K562 (cell line): ENCODE measurements at regions not wholly inside any gene's neighbourhood (a gene's known extent, or its start where the extent isn't known, plus 50 kb on each side); places are given as distances from the start of the nearest gene placed in this dataset.

Experiments used
- ATAC-seq: fragments of 200-7000 bp; cut with Tn5 transposase; 3 replicates; pipeline ENCODE4 v1.9.1; 2020; ENCODE audit warnings: moderate library complexity
- BruUV-seq: library from RNA; stranded (reverse); fragments of 400-500 nt; replicated peaks from 2 replicates; lab custom pipeline; 2021; lab: Mats Ljungman, UMichigan
- CTCF ChIA-PET: fragments of 300-600 bp; formaldehyde crosslinking; extraction: SDS; loops from one replicate; lab custom pipeline; 2021; ENCODE audit warnings: low intra/inter-chr PET ratio; lab: Yijun Ruan, JAX
- POLR2A ChIA-PET: fragments of 300-600, 350-650 bp; sonication (Branson Sonifier 250); formaldehyde crosslinking; extraction: SDS; loops from one replicate; lab custom pipeline; 2021; ENCODE audit warnings: antibody characterized with exemption, inconsistent platforms; lab: Yijun Ruan, JAX
- DNase-seq, 4 experiments: peaks; one replicate each; pipeline versions ENCODE4 v3.0.0 to v3.0.0-alpha.2; 2011 to 2018; ENCODE audit warnings: low spot score in 3 of 4, mixed read lengths in 3 of 4; ENCODE audit errors: extremely low read depth in 1 of 4
- FAIRE-seq: peaks from 2 replicates; lab custom pipeline; 2011; peaks lifted over from hg19 to GRCh38; lab: Jason Lieb, UNC
- H2AFZ ChIP-seq: 2 replicates; pipeline ENCODE4 v1.6.0; 2011; ENCODE audit warnings: low read depth, low read length, control low read depth, inconsistent platforms
- H3K27ac ChIP-seq: fragments of 200-600 bp; 3 replicates; pipeline ENCODE4 v1.8.0; 2011; ENCODE audit warnings: low read depth, mild to moderate bottlenecking, control low read depth, inconsistent platforms, low read length, moderate library complexity, mixed read lengths; ENCODE audit errors: extremely low read depth
- H3K27me3 ChIP-seq, 2 experiments: fragments of 300-600 bp in 1 of 2; 2 replicates in 1 of 2; 3 replicates in 1 of 2; pipeline versions ENCODE4 v1.6.0 to v1.8.0; 2011; ENCODE audit warnings: inconsistent platforms in 2 of 2, low read length in 2 of 2, mild to moderate bottlenecking in 1 of 2, mixed read lengths in 1 of 2, moderate library complexity in 1 of 2; ENCODE audit not compliant: control insufficient read depth in 2 of 2, insufficient read depth in 2 of 2
- H3K36me3 ChIP-seq: fragments of 300-600 bp; 3 replicates; pipeline ENCODE4 v1.8.0; 2011; ENCODE audit warnings: mild to moderate bottlenecking, low read length, inconsistent platforms; ENCODE audit not compliant: control insufficient read depth, insufficient read depth
- H3K4me1 ChIP-seq, 2 experiments: fragments of 200-600 bp in 1 of 2; replicated peaks in 1 of 2; 2 replicates in 1 of 2; 3 replicates in 1 of 2; pipeline versions ENCODE4 v1.5.1 to v1.8.0; 2011; ENCODE audit warnings: inconsistent platforms in 2 of 2, low read length in 2 of 2, mild to moderate bottlenecking in 1 of 2, mixed read lengths in 1 of 2, moderate library complexity in 1 of 2; ENCODE audit not compliant: control insufficient read depth in 2 of 2, insufficient read depth in 2 of 2
- H3K4me2 ChIP-seq: 2 replicates; pipeline ENCODE4 v1.6.1; 2011; ENCODE audit warnings: low read length, control low read depth, inconsistent platforms, mixed read lengths; ENCODE audit not compliant: insufficient read depth
- H3K4me3 ChIP-seq: fragments of 200-600 bp; sonication (generic), shearing (Covaris generic); 2 replicates; pipeline ENCODE4 v1.5.1; 2016; ENCODE audit warnings: control low read depth, inconsistent platforms
- H3K79me2 ChIP-seq: fragments of 200-600 bp; 3 replicates; pipeline ENCODE4 v1.8.0; 2011; ENCODE audit warnings: low read length, inconsistent platforms; ENCODE audit not compliant: control insufficient read depth, insufficient read depth
- H3K9ac ChIP-seq, 2 experiments: 2 replicates each; pipeline versions ENCODE4 v1.6.0 to v1.6.1; 2011; ENCODE audit warnings: low read depth in 2 of 2, low read length in 2 of 2, control low read depth in 1 of 2, inconsistent platforms in 1 of 2, mild to moderate bottlenecking in 1 of 2, mixed read lengths in 1 of 2; ENCODE audit not compliant: insufficient read depth in 1 of 2
- H3K9me1 ChIP-seq: one replicate; pipeline ENCODE4 v1.6.0; 2011; ENCODE audit warnings: inconsistent platforms, mild to moderate bottlenecking, low read length, moderate library complexity; ENCODE audit not compliant: control insufficient read depth, insufficient read depth
- H3K9me3 ChIP-seq: replicated peaks from 2 replicates; pipeline ENCODE4 v1.5.1; 2011; ENCODE audit warnings: low read depth, low read length, inconsistent platforms; ENCODE audit not compliant: control insufficient read depth, insufficient read depth
- H4K20me1 ChIP-seq: replicated peaks from 2 replicates; pipeline ENCODE4 v1.6.1; 2011; ENCODE audit warnings: low read length, inconsistent platforms, mixed read lengths; ENCODE audit not compliant: control insufficient read depth, insufficient read depth
- BDP1 ChIP-seq: IDR thresholded peaks from 3 replicates; pipeline ENCODE4 v1.6.1; 2011; ENCODE audit not compliant: insufficient read length, insufficient read depth
- C11orf30 ChIP-seq: fragments of 450-650 bp; IDR thresholded peaks from 2 replicates; pipeline ENCODE4 v1.6.1; 2016; ENCODE audit warnings: low read depth, mild to moderate bottlenecking
- GATAD2A ChIP-seq: fragments of 450-650 bp; IDR thresholded peaks from 2 replicates; pipeline ENCODE4 v1.6.1; 2017
- HES1 ChIP-seq: fragments of 450-650 bp; IDR thresholded peaks from 2 replicates; pipeline ENCODE4 v1.6.1; 2016; ENCODE audit warnings: low read depth, mild to moderate bottlenecking, moderate library complexity
- MEF2A ChIP-seq: IDR thresholded peaks from 2 replicates; pipeline ENCODE4 v1.6.1; 2011; ENCODE audit warnings: low read depth, mild to moderate bottlenecking, low read length, moderate library complexity; ENCODE audit not compliant: control insufficient read depth
- PHB2 ChIP-seq: fragments of 450-650 bp; IDR thresholded peaks from 2 replicates; pipeline ENCODE4 v1.6.1; 2017; ENCODE audit warnings: low read depth
- RBM34 ChIP-seq: fragments of 200-400 bp; formaldehyde crosslinking; IDR thresholded peaks from 2 replicates; pipeline ENCODE4 v1.6.1; 2018; ENCODE audit warnings: low read length, borderline replicate concordance; ENCODE audit not compliant: insufficient read depth
- RFX1 ChIP-seq: fragments of 450-650 bp; IDR thresholded peaks from 2 replicates; pipeline ENCODE4 v1.6.1; 2016; ENCODE audit warnings: mild to moderate bottlenecking, moderate library complexity
- SRSF7 ChIP-seq: fragments of 200-400 bp; formaldehyde crosslinking; optimal IDR thresholded peaks from 2 replicates; pipeline ENCODE3; 2017; ENCODE audit warnings: mild to moderate bottlenecking, low read depth, low read length
- ZNF263 ChIP-seq: sonication (generic); formaldehyde crosslinking; IDR thresholded peaks from 2 replicates; pipeline ENCODE4 v1.8.0; 2022; ENCODE audit warnings: mild to moderate bottlenecking, missing genetic modification reagents, borderline replicate concordance
- WGBS: fragments of 100-300 bp; shearing (Covaris generic); methylation state at CpG from one replicate; pipeline ENCODE4 v1.1.6; 2016; ENCODE audit warnings: low coverage, mixed read lengths; ENCODE audit not compliant: insufficient coverage; ENCODE audit errors: missing lambda C conversion rate; 5-methylcytosine and 5-hydroxymethylcytosine counted together
- in situ Hi-C: fragments of 300-500 bp; cut with MboI; formaldehyde crosslinking; loops from 4 replicates; pipeline ENCODE4 v1.15.0; 2018; ENCODE audit warnings: inconsistent platforms, mixed read lengths
- intact Hi-C: fragments of 100-400 bp; cut with micrococcal nuclease; formaldehyde crosslinking; loops from 2 replicates; pipeline ENCODE4 v1.14.2; 2022
- TF ChIP-seq, protein P1 (sequence below): fragments of 250-450 bp; sonication (Bioruptor Pico); IDR thresholded peaks from 2 replicates; pipeline ENCODE4 v1.4.0; 2020

DNA sequence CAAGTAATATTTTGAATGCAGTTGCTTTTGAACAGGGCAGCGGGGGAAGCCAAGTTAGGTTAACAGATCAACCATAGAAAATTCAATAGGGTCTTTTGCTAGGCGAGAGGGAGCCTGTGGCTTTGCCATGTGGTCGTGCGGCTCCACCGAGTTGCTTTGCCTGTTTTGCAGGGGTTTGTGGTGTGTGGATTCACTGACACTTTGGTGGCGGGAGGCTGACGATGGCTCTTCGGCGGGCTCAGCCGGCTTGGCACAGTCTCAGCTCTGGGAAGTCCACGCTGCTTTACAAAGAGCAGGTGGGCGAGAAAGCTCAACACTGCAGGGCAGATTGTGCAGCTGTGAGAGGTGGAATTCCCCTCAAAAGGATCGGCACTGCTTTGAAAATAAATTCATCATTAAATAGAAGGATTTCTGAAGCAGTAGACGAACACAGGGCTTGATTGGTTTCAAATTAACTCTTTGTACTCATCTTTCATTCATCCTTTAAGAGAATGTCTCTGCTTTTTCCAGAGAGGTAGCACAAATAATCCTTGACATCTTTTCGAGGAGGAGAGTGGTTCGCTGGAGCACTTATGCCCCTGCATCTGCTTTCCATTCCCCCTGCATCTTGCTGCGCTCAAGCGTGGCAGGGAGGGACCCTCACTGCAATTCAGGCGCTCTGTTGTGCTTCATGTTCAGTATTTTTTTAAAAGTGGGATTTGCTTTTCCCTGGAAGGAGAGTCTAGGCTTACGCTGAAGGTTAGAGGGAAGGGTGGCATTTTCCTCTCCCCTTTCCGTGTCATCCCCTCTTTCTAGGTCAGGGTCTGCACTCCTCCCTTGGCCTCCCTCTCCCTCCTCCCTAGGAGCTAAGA is 201.8 kb upstream of the LEF1 start:
- no peaks in the 10 kb centered on the region for H3K9me3 ChIP-seq
- no peak overlapping the region; a peak in 1 of 4 replicates for H3K9ac ChIP-seq
- peak overlapping the region; percentile 17; the same call in 1 of the 2 replicates for H2AFZ ChIP-seq
- H4K20me1 ChIP-seq = no peaks in the 10 kb centered on the region
- DNase-seq = no peak
- CTCF ChIA-PET = no interaction called here
- H3K36me3 ChIP-seq = no peaks in the 10 kb centered on the region
- intact Hi-C loops = no loop called here
- TF ChIP-seq BDP1 = no peak
- peak; percentile 45; the same call in 1 of the 2 replicates for TF ChIP-seq ZNF263 (CRISPR knock-in tag)
- TF ChIP-seq, all 486 proteins: peak for 1
- Histone ChIP-seq H3K4me1 (peaks cover 0 to 3% of the 10 kb centered on the region in 2 experiments; a peak in 2 of 5 replicates), H3K4me2 (no peak overlapping the region), H3K9me1 (no peaks in the 10 kb centered on the region), H3K79me2 (no peaks in the 10 kb centered on the region), H3K27me3 (no peaks in the 10 kb centered on the region), H3K27ac (no peak overlapping the region), H3K4me3 (no peak overlapping the region)
- POLR2A ChIA-PET = interaction anchor here (1.6 kb wide), 1 partner anchor 9 kb away, joined by 4 read pairs; no protein-coding TSS in a partner anchor
- ATAC-seq (no peak), FAIRE-seq (no peak)
- in situ Hi-C loops = no loop called here
- BruUV-seq = no TSS peak
- WGBS = 50% methylated on average over 21 of the region's 21 CpGs

DNA sequence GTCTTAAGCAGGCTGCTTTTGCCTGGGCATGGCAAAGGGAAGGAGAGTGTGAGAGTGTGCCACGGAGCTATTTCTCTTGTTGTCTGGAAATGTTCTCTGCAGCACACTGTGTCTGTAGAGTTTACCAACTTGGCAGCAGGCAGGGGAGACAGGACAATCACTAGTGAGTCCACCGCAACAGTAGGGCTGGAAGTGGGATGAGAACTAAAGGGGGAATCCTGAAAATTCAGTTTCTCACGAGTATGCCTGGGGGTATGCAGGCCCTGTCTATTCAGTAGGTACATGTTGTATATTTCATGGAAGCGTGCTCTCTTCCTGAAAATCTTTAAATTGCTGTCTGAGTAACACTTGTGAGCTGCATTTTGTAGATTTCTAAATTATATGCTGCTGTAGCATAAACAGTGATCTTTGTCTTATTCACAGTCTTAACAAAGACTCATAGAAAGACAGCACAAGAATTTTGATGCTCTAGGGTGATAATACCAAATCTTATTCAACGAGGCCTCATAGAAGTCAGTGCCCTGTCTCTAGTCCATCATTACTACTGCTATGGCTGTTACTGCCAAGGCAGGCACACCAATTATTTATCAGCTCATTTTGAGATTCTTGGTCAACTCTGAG is 200.4 kb upstream of the LEF1 start:
- BruUV-seq = no TSS peak
- H3K4me3 ChIP-seq = no peak overlapping the region
- H3K4me2 ChIP-seq = no peak overlapping the region
- in situ Hi-C loops (no loop called here), intact Hi-C loops (no loop called here)
- H3K36me3 ChIP-seq = no peaks in the 10 kb centered on the region
- peaks cover 0 to 3% of the 10 kb centered on the region in 2 experiments; a peak in 3 of 5 replicates for H3K4me1 ChIP-seq
- POLR2A ChIA-PET = interaction anchor here (1.6 kb wide), 1 partner anchor 10 kb away, joined by 4 read pairs; no protein-coding TSS in a partner anchor
- no peak overlapping the region for H3K9ac ChIP-seq
- H4K20me1 ChIP-seq = no peaks in the 10 kb centered on the region
- no peaks in the 10 kb centered on the region for H3K79me2 ChIP-seq
- no peaks in the 10 kb centered on the region for H3K9me1 ChIP-seq
- no peaks in the 10 kb centered on the region for H3K9me3 ChIP-seq
- no peak overlapping the region for H2AFZ ChIP-seq
- 43% methylated on average over 5 of the region's 5 CpGs for WGBS
- H3K27ac ChIP-seq = no peak overlapping the region
- ATAC-seq = no peak
- no peak for DNase-seq
- CTCF ChIA-PET = no interaction called here
- H3K27me3 ChIP-seq = no peaks in the 10 kb centered on the region
- no peak for FAIRE-seq
- TF ChIP-seq SRSF7 (no peak), PHB2 (no peak), HES1 (no peak), MEF2A (no peak), RBM34 (no peak), C11orf30 (no peak), GATAD2A (no peak), RFX1 (no peak)
- TF ChIP-seq, protein P1, sequence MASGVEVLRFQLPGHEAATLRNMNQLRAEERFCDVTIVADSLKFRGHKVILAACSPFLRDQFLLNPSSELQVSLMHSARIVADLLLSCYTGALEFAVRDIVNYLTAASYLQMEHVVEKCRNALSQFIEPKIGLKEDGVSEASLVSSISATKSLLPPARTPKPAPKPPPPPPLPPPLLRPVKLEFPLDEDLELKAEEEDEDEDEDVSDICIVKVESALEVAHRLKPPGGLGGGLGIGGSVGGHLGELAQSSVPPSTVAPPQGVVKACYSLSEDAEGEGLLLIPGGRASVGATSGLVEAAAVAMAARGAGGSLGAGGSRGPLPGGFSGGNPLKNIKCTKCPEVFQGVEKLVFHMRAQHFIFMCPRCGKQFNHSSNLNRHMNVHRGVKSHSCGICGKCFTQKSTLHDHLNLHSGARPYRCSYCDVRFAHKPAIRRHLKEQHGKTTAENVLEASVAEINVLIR = no peak
